ENCODE measurements at regions not wholly inside any gene's neighbourhood (a gene's known extent, or its start where the extent isn't known, plus 50 kb on each side); places are given as distances from the start of the nearest gene placed in this dataset.
A peak's percentile ranks its signal among the peaks of the same experiment; 100 is the strongest.

- TF ChIP-seq CTCF (IDR thresholded peaks at IDR 0.05), result no peak
Measured at GRCh38 chr5:124524552-124525232, 221.7 kb downstream of the ZNF608 start.

GRCh38 chr5:124523897-124524296, 222.5 kb downstream of the ZNF608 start:
- no peak for TF ChIP-seq CTCF (IDR thresholded peaks at IDR 0.05)
- H3K4me3 ChIP-seq, result no peak overlapping the region
- no peak for DNase-seq (ENCODE audit: low spot score)
- no peak overlapping the region for H3K27ac ChIP-seq

More at GRCh38 chr5:124524552-124525232, 221.7 kb downstream of the ZNF608 start:
- Histone ChIP-seq H3K4me3 (no peak overlapping the region), H3K27ac (no peak overlapping the region)
- no peak for DNase-seq (ENCODE audit: low spot score)

GRCh38 chr5:124522992-124523391, 223.4 kb downstream of the ZNF608 start:
- no peak for TF ChIP-seq CTCF (IDR thresholded peaks at IDR 0.05)
- H3K27ac ChIP-seq, result no peak overlapping the region
- H3K4me3 ChIP-seq, result no peak overlapping the region
- no peak for DNase-seq (ENCODE audit: low spot score)

GRCh38 chr5:124521461-124522230, 224.8 kb downstream of the ZNF608 start:
- no peak for TF ChIP-seq CTCF (IDR thresholded peaks at IDR 0.05)
- H3K4me3 ChIP-seq, result no peak overlapping the region
- H3K27ac ChIP-seq, result no peak overlapping the region
- no peak for DNase-seq (ENCODE audit: low spot score)

- no peak overlapping the region for H3K4me3 ChIP-seq
- no peak for TF ChIP-seq CTCF (IDR thresholded peaks at IDR 0.05)
- H3K27ac ChIP-seq, result peak overlapping the region in 1 of 2 donors; percentile 36
- DNase-seq (ENCODE audit: low spot score), result no peak
Measured at GRCh38 chr5:124519396-124519795, 227.0 kb downstream of the ZNF608 start.

GRCh38 chr5:124516567-124516966, 229.9 kb downstream of the ZNF608 start:
- H3K4me3 ChIP-seq, result no peak overlapping the region

More at GRCh38 chr5:124516567-124516966, 229.9 kb downstream of the ZNF608 start:
- DNase-seq (ENCODE audit: low spot score), result no peak
- TF ChIP-seq CTCF (IDR thresholded peaks at IDR 0.05), result no peak
- H3K27ac ChIP-seq, result no peak overlapping the region
